ENCODE measurements at regions not wholly inside any gene's neighbourhood (a gene's known extent, or its start where the extent isn't known, plus 50 kb on each side); places are given as distances from the start of the nearest gene placed in this dataset.
A peak's percentile ranks its signal among the peaks of the same experiment; 100 is the strongest.

GRCh38 chr4:156677656-156678055 is 293.9 kb downstream of the PDGFC start:
- no peak for DNase-seq
- TF ChIP-seq, protein P1, sequence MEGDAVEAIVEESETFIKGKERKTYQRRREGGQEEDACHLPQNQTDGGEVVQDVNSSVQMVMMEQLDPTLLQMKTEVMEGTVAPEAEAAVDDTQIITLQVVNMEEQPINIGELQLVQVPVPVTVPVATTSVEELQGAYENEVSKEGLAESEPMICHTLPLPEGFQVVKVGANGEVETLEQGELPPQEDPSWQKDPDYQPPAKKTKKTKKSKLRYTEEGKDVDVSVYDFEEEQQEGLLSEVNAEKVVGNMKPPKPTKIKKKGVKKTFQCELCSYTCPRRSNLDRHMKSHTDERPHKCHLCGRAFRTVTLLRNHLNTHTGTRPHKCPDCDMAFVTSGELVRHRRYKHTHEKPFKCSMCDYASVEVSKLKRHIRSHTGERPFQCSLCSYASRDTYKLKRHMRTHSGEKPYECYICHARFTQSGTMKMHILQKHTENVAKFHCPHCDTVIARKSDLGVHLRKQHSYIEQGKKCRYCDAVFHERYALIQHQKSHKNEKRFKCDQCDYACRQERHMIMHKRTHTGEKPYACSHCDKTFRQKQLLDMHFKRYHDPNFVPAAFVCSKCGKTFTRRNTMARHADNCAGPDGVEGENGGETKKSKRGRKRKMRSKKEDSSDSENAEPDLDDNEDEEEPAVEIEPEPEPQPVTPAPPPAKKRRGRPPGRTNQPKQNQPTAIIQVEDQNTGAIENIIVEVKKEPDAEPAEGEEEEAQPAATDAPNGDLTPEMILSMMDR (IDR thresholded peaks at IDR 0.05) = no peak
- Histone ChIP-seq H3K9me3 (no peaks in the 10 kb centered on the region), H3K27me3 (ENCODE audit: insufficient read depth in 3 of 3, low read length in 2 of 3) (no peaks in the 10 kb centered on the region), H3K4me3 (no peak overlapping the region), H3K27ac (no peak overlapping the region), H3K36me3 (ENCODE audit: insufficient read depth in 1 of 2, low read depth in 1 of 2) (no peaks in the 10 kb centered on the region), H3K4me1 (peaks cover 8% of the 10 kb centered on the region)
- no peak for ATAC-seq
- WGBS, 3 donors = 20 to 39% (median 29%) methylated on average over 4 of the region's 4 CpGs
- intact Hi-C loops (cut with DNase I) = loop anchor here in 1 of 2 donors (5.0 to 10.0 kb wide), 2 partner anchors 200 to 297 kb away; partner anchors contain the start of gene PDGFC

- H3K9me3 ChIP-seq = no peaks in the 10 kb centered on the region
- DNase-seq (no peak), ATAC-seq (peak; percentile 61 to 74 (median 68))
- H3K4me3 ChIP-seq = no peak overlapping the region
- H3K4me1 ChIP-seq = peaks cover 8% of the 10 kb centered on the region
- 28 to 45% (median 44%) methylated on average over 6 of the region's 6 CpGs for WGBS, 3 donors
- no peak overlapping the region for H3K27ac ChIP-seq
- intact Hi-C loops (cut with DNase I) = loop anchor here in 1 of 2 donors (5.0 to 10.0 kb wide), 2 partner anchors 200 to 298 kb away; partner anchors contain the start of gene PDGFC
- H3K27me3 ChIP-seq (ENCODE audit: insufficient read depth in 3 of 3, low read length in 2 of 3) = no peaks in the 10 kb centered on the region
- H3K36me3 ChIP-seq (ENCODE audit: insufficient read depth in 1 of 2, low read depth in 1 of 2) = no peaks in the 10 kb centered on the region
- TF ChIP-seq, protein P1 (IDR thresholded peaks at IDR 0.05) = no peak
Observed at GRCh38 chr4:156677131-156677531, 294.5 kb downstream of the PDGFC start.

DNA sequence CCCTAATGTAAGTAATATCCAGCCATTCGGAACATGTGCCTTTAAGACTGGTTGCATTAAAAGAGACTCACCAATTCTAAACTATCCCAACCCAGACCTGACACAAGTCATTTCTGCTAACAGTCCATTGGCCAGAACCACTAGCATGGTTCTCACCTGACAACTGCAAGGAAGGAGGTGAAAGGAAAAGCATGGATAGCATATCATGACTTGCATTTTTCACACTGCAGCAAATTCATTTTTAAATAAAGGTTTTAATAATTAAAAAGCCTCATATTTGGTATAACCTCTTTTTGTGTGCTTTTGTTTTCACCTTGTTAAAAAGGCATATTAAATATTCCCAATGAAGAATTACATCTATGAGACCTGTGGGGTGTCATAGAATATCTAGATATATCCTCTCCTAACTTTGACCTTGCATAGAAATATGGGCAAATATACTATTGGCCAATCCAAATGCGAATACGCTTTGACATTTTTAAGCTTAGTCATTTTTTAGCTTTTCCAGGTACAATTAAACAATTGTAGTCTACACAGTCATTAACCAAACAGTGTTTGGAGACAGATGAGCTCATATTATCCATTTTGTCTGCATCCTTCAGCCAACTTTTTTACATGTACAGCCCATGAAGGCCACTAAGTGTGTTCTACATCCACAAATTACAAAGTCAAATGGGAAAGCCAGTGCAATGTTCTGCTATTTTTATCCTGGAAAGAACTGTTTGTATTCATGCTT is 295.3 kb downstream of the PDGFC start:
- Histone ChIP-seq H3K4me3 (no peak overlapping the region), H3K27ac (no peak overlapping the region), H3K4me1 (peaks cover 8% of the 10 kb centered on the region), H3K9me3 (no peaks in the 10 kb centered on the region), H3K27me3 (ENCODE audit: insufficient read depth in 3 of 3, low read length in 2 of 3) (no peaks in the 10 kb centered on the region), H3K36me3 (ENCODE audit: insufficient read depth in 1 of 2, low read depth in 1 of 2) (no peaks in the 10 kb centered on the region)
- WGBS, 3 donors = 93 to 98% (median 93%) methylated on average over 3 of the region's 3 CpGs
- ATAC-seq (no peak), DNase-seq (no peak)
- TF ChIP-seq, protein P1 (IDR thresholded peaks at IDR 0.05) = no peak
- intact Hi-C loops (cut with DNase I) = loop anchor here in 1 of 2 donors (5.0 to 10.0 kb wide), 2 partner anchors 199 to 299 kb away; partner anchors contain the start of gene PDGFC

DNA sequence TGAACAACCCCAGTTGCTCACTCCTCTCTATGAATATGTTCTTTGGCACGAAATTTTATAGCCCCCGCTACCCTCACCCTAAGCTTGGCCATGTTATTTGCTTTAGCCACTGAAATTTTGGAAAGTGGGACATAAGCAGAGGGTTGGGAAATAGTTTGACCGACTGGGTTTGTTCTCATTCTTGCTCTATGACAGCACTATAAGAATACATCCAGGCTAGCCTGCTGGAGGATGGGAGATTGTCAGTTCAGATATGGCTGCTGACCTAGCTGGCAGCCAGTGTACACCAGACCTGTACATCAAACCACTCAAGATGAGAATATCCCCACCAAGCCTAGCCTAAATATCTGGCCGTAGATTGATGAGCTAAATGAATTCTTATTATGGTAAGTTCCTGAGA is 298.1 kb downstream of the PDGFC start:
- Histone ChIP-seq H3K9me3 (no peaks in the 10 kb centered on the region), H3K4me3 (no peak overlapping the region), H3K36me3 (ENCODE audit: insufficient read depth in 1 of 2, low read depth in 1 of 2) (no peaks in the 10 kb centered on the region), H3K4me1 (peaks cover 8% of the 10 kb centered on the region), H3K27ac (no peak overlapping the region), H3K27me3 (ENCODE audit: insufficient read depth in 3 of 3, low read length in 2 of 3) (no peaks in the 10 kb centered on the region)
- ATAC-seq (peak in 3 of 4 donors; percentile 35 to 48 (median 40)), DNase-seq (no peak)
- intact Hi-C loops (cut with DNase I) = loop anchor here in 1 of 2 donors (10.0 kb wide), 1 partner anchor 301 kb away; the partner anchor contains the start of gene PDGFC
- WGBS, 3 donors = 58 to 73% (median 62%) methylated on average over 4 of the region's 4 CpGs
- TF ChIP-seq, protein P1 (IDR thresholded peaks at IDR 0.05) = no peak
